Sigmoid colon (tissue), 4 donors: ENCODE measurements at regions not wholly inside any gene's neighbourhood (a gene's known extent, or its start where the extent isn't known, plus 50 kb on each side); places are given as distances from the start of the nearest gene placed in this dataset.

ENCODE experiments used
- POLR2AphosphoS5 ChIP-seq, 4 donors: sonication (generic); formaldehyde crosslinking; IDR thresholded peaks; one replicate each; pipeline ENCODE4 v1.6.1; 2017; ENCODE audit warnings: antibody characterized with exemption in 4 of 4
- TF ChIP-seq, protein P1 (sequence below), 4 experiments: fragments of 450-650 bp in 3 of 4; fragments of 200-600 bp in 1 of 4; IDR thresholded peaks; one replicate each; pipeline ENCODE4 v1.5.1; 2016 to 2019; ENCODE audit warnings: antibody characterized with exemption in 4 of 4, mild to moderate bottlenecking in 3 of 4, moderate library complexity in 2 of 4

DNA sequence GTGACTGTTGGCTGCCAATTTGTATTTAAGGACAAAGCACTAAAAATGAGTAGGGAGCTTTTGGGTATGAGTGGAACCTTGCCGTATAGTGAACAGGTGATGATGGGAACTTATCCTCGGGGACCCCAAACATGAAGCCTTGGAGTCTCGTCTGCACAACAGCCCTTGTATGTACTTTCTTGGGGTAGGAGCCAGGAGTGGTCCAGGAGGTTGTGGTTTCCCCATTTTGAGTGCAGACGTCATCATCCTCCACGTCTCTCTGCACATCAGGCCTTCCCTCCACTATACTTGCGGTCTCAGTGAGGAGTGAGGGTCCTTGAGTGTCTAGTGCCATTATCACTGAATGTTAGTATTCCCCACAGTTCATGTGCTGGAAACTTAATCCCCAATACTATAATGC lies 101.5 kb upstream of the HS6ST1 start:
- TF ChIP-seq, protein P1, sequence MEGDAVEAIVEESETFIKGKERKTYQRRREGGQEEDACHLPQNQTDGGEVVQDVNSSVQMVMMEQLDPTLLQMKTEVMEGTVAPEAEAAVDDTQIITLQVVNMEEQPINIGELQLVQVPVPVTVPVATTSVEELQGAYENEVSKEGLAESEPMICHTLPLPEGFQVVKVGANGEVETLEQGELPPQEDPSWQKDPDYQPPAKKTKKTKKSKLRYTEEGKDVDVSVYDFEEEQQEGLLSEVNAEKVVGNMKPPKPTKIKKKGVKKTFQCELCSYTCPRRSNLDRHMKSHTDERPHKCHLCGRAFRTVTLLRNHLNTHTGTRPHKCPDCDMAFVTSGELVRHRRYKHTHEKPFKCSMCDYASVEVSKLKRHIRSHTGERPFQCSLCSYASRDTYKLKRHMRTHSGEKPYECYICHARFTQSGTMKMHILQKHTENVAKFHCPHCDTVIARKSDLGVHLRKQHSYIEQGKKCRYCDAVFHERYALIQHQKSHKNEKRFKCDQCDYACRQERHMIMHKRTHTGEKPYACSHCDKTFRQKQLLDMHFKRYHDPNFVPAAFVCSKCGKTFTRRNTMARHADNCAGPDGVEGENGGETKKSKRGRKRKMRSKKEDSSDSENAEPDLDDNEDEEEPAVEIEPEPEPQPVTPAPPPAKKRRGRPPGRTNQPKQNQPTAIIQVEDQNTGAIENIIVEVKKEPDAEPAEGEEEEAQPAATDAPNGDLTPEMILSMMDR (IDR thresholded peaks at IDR 0.05), result no peak
- TF ChIP-seq POLR2AphosphoS5 (IDR thresholded peaks at IDR 0.05), result no peak
